HG03139 (cell line): ENCODE measurements at regions not wholly inside any gene's neighbourhood (a gene's known extent, or its start where the extent isn't known, plus 50 kb on each side); places are given as distances from the start of the nearest gene placed in this dataset.
"Not testable (repeated sequence)": the region's sequence is repeated elsewhere in the genome, so short reads cannot be mapped to it uniquely, and the experiment has no call there.

Experiments used
- ATAC-seq: cut with Tn5 transposase; IDR thresholded peaks from one replicate; pipeline ENCODE4 v1.9.1; 2021; ENCODE audit not compliant: unreplicated experiment

DNA sequence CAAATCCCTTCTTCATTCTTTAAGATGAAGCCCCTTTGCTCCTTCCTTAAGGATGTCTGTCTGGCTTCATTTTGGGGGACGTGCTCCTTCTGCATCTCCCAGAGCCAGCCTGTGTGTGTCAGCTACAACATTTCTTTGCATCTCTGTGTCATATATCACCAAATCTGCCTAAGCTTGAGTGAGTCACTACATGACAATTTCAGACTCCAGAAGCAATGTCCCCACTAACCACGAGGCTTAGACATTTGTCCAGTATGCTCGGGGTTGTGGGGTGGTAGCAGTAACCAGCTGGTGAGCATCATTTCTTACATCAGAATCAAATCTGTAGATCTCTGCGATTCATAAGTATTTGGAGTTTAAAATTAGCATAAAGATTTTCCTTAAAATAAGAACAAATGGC lies 54.1 kb upstream of the USP14 start:
- not testable (repeated sequence) for ATAC-seq

- ATAC-seq, result not testable (repeated sequence)
Observed at GRCh38 chr18:105161-106053, 53.0 kb upstream of the USP14 start.

DNA sequence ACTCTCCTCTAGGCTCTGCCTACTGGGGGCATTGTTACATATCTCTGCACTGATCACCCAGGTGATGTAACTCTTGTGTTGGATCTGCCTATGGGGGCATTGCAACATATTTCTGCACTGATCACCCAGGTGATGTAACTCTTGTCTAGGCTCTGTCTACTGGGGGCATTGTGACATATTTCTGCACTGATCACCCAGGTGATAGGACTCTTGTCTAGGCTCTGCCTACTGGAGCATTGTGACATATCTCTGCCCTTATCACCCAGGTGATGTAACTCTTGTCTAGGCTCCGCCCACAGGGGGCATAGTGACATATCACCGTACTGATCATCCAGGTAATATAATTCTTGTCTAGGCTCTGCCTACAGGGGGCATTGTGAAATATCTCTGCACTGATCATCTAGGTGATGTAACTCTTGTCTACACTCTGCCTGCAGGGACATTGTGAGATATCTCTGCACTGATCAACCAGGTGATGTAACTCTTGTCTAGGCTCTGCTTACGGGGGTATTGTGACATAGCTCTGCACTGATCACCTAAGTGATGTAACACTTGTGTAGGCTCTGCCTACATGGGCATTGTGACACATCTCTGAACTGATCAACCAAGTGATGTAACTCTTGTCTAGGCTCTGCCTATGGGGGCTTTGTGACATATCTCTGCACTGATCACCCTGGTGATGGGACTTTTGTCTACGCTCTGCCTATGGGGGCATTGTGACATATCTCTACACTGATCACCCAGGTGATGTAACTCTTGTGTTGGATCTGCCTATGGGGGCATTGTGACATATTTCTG lies 52.1 kb upstream of the USP14 start:
- not testable (repeated sequence) for ATAC-seq

DNA sequence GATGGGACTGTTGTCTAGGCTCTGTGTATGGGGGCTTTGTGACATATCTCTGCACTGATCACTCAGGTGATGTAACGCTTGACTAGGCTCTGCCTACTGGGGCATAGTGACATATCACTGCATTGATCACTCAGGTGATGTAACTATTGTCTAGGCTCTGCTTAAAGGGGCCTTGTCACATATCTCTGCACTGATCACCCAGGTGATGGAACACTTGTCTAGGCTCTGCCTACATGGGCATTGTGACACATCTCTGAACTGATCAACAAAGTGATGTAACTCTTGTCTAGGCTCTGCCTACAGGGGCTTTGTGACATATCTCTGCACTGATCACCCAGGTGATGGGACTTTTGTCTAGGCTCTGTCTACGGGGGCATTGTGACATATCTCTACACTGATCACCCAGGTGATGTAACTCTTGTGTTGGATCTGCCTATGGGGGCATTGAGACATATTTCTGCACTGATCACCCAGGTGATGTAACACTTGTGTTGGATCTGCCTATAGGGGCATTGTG lies 51.4 kb upstream of the USP14 start:
- not testable (repeated sequence) for ATAC-seq

DNA sequence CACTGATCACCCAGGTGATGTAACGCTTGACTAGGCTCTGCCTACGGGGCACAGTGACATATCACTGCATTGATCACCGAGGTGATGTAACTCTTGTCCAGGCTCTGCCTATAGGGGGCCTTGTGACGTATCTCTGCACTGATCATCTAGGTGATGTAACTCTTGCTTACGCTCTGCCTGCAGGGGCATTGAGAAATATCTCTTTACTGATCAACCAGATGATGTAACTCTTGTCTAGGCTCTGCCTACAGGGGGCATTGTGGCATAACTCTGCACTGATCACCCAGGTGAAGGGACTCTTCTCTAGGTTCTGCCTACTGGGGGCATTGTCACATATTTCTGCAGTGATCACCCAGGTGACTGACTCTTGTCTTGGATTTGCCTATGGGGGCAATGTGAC lies 50.9 kb upstream of the USP14 start:
- not testable (repeated sequence) for ATAC-seq

DNA sequence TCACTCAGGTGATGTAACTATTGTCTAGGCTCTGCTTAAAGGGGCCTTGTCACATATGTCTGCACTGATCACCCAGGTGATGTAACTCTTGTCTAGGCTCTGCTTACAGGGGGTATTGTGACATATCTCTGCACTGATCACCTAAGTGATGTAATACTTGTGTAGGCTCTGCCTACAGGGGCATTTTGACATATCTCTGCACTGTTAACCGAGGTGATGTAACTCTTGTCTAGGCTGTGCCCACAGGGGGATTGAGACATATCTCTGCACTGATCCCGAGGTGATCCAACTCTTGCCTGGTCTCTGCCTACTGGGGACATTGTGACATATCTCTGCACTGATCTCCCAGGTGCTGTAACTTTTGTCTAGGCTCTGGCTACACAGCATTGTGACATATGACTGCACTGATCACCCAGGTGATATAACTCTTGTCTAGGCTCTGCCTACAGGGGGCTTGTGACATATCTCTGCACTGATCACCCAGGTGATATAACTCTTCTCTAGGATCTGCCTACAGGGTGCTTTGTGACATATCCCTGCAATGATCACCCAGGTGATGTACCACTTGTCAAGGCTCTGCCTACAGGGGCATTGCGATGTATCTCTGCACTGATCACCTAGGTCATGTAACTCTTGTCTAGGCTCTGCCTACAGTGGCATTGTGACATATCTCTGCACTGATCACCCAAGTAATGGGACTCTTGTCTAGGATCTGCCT lies 50.3 kb upstream of the USP14 start:
- ATAC-seq, result peak; percentile 41
